Panc1 (cell line): ENCODE measurements at regions not wholly inside any gene's neighbourhood (a gene's known extent, or its start where the extent isn't known, plus 50 kb on each side); places are given as distances from the start of the nearest gene placed in this dataset.

ENCODE experiments used
- ATAC-seq: fragments of 200-7000 bp; cut with Tn5 transposase; 2 replicates; pipeline ENCODE4 v1.9.1; 2020; ENCODE audit warnings: mild to moderate bottlenecking, moderate library complexity
- BruUV-seq: library from RNA; stranded (reverse); fragments of 400-500 nt; replicated peaks from 2 replicates; lab custom pipeline; 2021; lab: Mats Ljungman, UMichigan
- CTCF ChIA-PET: fragments of 300-600 bp; sonication (Branson Sonifier 250); formaldehyde crosslinking; loops from one replicate; lab custom pipeline; 2022; ENCODE audit warnings: antibody characterized with exemption; lab: Charles Lee
- POLR2A ChIA-PET: fragments of 300-600 bp; sonication (Branson Sonifier 250); formaldehyde crosslinking; loops from one replicate; lab custom pipeline; 2022; ENCODE audit warnings: antibody characterized with exemption; lab: Charles Lee
- DNase-seq: peaks from one replicate; pipeline ENCODE4 v3.0.0-alpha.2; 2010; ENCODE audit warnings: low read depth, low spot score
- H3K27ac ChIP-seq: 2 replicates; pipeline ENCODE4 v1.5.1; 2011; ENCODE audit warnings: mild to moderate bottlenecking, low read length, inconsistent platforms
- H3K27me3 ChIP-seq: fragments of 200-500 bp; sonication (Bioruptor generic); 2 replicates; pipeline ENCODE4 v1.6.0; 2014; ENCODE audit warnings: low read length, inconsistent platforms; ENCODE audit not compliant: control insufficient read depth, insufficient read depth
- H3K36me3 ChIP-seq: fragments of 200-500 bp; sonication (Bioruptor generic); 2 replicates; pipeline ENCODE4 v1.5.1; 2014; ENCODE audit warnings: inconsistent platforms, mild to moderate bottlenecking, low read length, moderate library complexity; ENCODE audit not compliant: control insufficient read depth, insufficient read depth
- H3K4me1 ChIP-seq: 2 replicates; pipeline ENCODE4 v1.5.1; 2011; ENCODE audit warnings: inconsistent platforms, mild to moderate bottlenecking, low read length, moderate library complexity; ENCODE audit not compliant: control insufficient read depth, insufficient read depth
- H3K4me3 ChIP-seq, 2 experiments: 2 replicates each; pipeline ENCODE4 v1.5.1; 2011 to 2012; ENCODE audit warnings: low read depth in 2 of 2, low read length in 2 of 2, mild to moderate bottlenecking in 2 of 2, inconsistent platforms in 1 of 2, moderate library complexity in 1 of 2
- H3K9me3 ChIP-seq: fragments of 200-500 bp; sonication (Bioruptor generic); 2 replicates; pipeline ENCODE4 v1.5.1; 2014; ENCODE audit warnings: low read depth, mild to moderate bottlenecking, inconsistent platforms, low read length, moderate library complexity; ENCODE audit not compliant: control insufficient read depth, insufficient read depth
- POLR2AphosphoS5 ChIP-seq: IDR thresholded peaks from 2 replicates; pipeline ENCODE4 v1.6.1; 2012; ENCODE audit warnings: mild to moderate bottlenecking, low read depth, low read length, moderate library complexity
- SIN3A ChIP-seq: IDR thresholded peaks from 2 replicates; pipeline ENCODE4 v1.6.1; 2012; ENCODE audit warnings: low read depth, mild to moderate bottlenecking, low read length, moderate library complexity, borderline replicate concordance; ENCODE audit not compliant: insufficient read depth
- TCF7L2 ChIP-seq: IDR thresholded peaks from 2 replicates; pipeline ENCODE4 v1.6.1; 2011; ENCODE audit warnings: mild to moderate bottlenecking, low read depth, low read length, inconsistent platforms
- in situ Hi-C: cut with HindIII; loops from 2 replicates; pipeline ENCODE4 v1.10.0; 2016; ENCODE audit warnings: low sequenced_read_pairs, low pct_unique_long_range_greater_than_20kb
- intact Hi-C: fragments of 100-400 bp; cut with micrococcal nuclease; formaldehyde crosslinking; loops from one replicate; pipeline ENCODE4 v1.10.0; 2022; ENCODE audit not compliant: unreplicated experiment
- TF ChIP-seq, protein P1 (sequence below): fragments of 450-650 bp; IDR thresholded peaks from 2 replicates; pipeline ENCODE4 v1.5.1; 2017; ENCODE audit warnings: mild to moderate bottlenecking
- TF ChIP-seq, protein P2 (sequence below), 2 experiments: IDR thresholded peaks; 2 replicates each; pipeline ENCODE4 v1.6.1; 2011 to 2012; ENCODE audit warnings: low read depth in 2 of 2, control low read depth in 1 of 2, low read length in 1 of 2, mild to moderate bottlenecking in 1 of 2, moderate library complexity in 1 of 2; ENCODE audit not compliant: insufficient read depth in 1 of 2

DNA sequence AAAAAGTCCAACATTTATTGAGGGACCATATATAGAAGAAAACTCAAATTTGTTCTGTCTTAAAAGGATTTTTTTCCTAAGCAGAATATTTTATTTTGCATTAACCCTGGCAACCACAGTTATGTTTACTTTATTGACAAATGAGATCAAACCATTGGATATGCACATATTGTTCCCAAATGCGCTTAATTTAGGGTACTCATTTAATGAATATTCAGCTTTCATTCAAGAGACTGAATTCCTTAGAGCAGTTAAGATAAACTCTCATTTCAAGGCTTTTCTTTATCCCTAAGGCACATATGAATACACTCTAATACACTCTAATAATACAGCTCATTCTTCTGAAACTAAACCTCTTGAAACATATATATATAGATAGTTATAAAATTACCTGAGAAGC is 150.2 kb downstream of the HMHB1 start:
- H3K4me1 ChIP-seq: no peaks in the 10 kb centered on the region
- DNase-seq (no peak), ATAC-seq (no peak)
- H3K9me3 ChIP-seq: no peaks in the 10 kb centered on the region
- no peaks in the 10 kb centered on the region for H3K27me3 ChIP-seq
- no peak overlapping the region for H3K27ac ChIP-seq
- BruUV-seq: no TSS peak
- TF ChIP-seq, protein P1, sequence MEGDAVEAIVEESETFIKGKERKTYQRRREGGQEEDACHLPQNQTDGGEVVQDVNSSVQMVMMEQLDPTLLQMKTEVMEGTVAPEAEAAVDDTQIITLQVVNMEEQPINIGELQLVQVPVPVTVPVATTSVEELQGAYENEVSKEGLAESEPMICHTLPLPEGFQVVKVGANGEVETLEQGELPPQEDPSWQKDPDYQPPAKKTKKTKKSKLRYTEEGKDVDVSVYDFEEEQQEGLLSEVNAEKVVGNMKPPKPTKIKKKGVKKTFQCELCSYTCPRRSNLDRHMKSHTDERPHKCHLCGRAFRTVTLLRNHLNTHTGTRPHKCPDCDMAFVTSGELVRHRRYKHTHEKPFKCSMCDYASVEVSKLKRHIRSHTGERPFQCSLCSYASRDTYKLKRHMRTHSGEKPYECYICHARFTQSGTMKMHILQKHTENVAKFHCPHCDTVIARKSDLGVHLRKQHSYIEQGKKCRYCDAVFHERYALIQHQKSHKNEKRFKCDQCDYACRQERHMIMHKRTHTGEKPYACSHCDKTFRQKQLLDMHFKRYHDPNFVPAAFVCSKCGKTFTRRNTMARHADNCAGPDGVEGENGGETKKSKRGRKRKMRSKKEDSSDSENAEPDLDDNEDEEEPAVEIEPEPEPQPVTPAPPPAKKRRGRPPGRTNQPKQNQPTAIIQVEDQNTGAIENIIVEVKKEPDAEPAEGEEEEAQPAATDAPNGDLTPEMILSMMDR: no peak
- TF ChIP-seq, protein P2, sequence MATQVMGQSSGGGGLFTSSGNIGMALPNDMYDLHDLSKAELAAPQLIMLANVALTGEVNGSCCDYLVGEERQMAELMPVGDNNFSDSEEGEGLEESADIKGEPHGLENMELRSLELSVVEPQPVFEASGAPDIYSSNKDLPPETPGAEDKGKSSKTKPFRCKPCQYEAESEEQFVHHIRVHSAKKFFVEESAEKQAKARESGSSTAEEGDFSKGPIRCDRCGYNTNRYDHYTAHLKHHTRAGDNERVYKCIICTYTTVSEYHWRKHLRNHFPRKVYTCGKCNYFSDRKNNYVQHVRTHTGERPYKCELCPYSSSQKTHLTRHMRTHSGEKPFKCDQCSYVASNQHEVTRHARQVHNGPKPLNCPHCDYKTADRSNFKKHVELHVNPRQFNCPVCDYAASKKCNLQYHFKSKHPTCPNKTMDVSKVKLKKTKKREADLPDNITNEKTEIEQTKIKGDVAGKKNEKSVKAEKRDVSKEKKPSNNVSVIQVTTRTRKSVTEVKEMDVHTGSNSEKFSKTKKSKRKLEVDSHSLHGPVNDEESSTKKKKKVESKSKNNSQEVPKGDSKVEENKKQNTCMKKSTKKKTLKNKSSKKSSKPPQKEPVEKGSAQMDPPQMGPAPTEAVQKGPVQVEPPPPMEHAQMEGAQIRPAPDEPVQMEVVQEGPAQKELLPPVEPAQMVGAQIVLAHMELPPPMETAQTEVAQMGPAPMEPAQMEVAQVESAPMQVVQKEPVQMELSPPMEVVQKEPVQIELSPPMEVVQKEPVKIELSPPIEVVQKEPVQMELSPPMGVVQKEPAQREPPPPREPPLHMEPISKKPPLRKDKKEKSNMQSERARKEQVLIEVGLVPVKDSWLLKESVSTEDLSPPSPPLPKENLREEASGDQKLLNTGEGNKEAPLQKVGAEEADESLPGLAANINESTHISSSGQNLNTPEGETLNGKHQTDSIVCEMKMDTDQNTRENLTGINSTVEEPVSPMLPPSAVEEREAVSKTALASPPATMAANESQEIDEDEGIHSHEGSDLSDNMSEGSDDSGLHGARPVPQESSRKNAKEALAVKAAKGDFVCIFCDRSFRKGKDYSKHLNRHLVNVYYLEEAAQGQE (IDR thresholded peaks at IDR 0.05; ENCODE audit: insufficient read depth in 1 of 2, low read depth in 2 of 2, low read length in 1 of 2): no peak
- no peak for TF ChIP-seq TCF7L2
- TF ChIP-seq POLR2AphosphoS5: no peak
- no peak for TF ChIP-seq SIN3A
- no peak overlapping the region for H3K4me3 ChIP-seq
- intact Hi-C loops: no loop called here
- POLR2A ChIA-PET: no interaction called here
- CTCF ChIA-PET: no interaction called here
- in situ Hi-C loops: no loop called here
- H3K36me3 ChIP-seq: no peaks in the 10 kb centered on the region

DNA sequence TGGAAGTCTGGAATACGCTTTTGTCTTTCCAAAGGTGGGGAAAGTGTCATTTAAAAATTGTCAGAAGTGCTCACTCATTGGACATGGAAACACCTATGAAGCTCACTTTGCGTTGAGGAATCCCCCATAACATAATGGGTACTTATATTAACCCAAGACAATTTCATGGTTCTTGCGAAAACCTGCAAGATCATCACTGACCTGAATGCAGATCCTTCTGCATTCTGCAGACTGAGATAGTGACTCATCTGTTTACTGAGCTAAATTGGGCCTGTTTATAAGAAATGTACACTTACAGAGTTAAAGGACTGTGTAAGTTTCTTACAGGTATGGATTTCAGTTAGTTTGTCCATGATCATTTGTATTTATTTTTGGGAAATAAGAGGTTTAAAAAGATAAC is 153.0 kb downstream of the HMHB1 start:
- H3K27ac ChIP-seq: no peak overlapping the region
- CTCF ChIA-PET: no interaction called here
- no TSS peak for BruUV-seq
- no peaks in the 10 kb centered on the region for H3K4me1 ChIP-seq
- in situ Hi-C loops (no loop called here), intact Hi-C loops (no loop called here)
- DNase-seq: no peak
- TF ChIP-seq TCF7L2 (no peak), SIN3A (no peak), POLR2AphosphoS5 (no peak)
- TF ChIP-seq, protein P1: no peak
- TF ChIP-seq, protein P2 (IDR thresholded peaks at IDR 0.05; ENCODE audit: insufficient read depth in 1 of 2, low read depth in 2 of 2, low read length in 1 of 2): no peak
- H3K4me3 ChIP-seq: no peak overlapping the region
- POLR2A ChIA-PET: no interaction called here
- H3K36me3 ChIP-seq: no peaks in the 10 kb centered on the region
- ATAC-seq: no peak
- no peaks in the 10 kb centered on the region for H3K27me3 ChIP-seq
- H3K9me3 ChIP-seq: no peaks in the 10 kb centered on the region
